ENCODE measurements at regions not wholly inside any gene's neighbourhood (a gene's known extent, or its start where the extent isn't known, plus 50 kb on each side); places are given as distances from the start of the nearest gene placed in this dataset.
"Not testable (repeated sequence)": the region's sequence is repeated elsewhere in the genome, so short reads cannot be mapped to it uniquely, and the experiment has no call there.

DNA sequence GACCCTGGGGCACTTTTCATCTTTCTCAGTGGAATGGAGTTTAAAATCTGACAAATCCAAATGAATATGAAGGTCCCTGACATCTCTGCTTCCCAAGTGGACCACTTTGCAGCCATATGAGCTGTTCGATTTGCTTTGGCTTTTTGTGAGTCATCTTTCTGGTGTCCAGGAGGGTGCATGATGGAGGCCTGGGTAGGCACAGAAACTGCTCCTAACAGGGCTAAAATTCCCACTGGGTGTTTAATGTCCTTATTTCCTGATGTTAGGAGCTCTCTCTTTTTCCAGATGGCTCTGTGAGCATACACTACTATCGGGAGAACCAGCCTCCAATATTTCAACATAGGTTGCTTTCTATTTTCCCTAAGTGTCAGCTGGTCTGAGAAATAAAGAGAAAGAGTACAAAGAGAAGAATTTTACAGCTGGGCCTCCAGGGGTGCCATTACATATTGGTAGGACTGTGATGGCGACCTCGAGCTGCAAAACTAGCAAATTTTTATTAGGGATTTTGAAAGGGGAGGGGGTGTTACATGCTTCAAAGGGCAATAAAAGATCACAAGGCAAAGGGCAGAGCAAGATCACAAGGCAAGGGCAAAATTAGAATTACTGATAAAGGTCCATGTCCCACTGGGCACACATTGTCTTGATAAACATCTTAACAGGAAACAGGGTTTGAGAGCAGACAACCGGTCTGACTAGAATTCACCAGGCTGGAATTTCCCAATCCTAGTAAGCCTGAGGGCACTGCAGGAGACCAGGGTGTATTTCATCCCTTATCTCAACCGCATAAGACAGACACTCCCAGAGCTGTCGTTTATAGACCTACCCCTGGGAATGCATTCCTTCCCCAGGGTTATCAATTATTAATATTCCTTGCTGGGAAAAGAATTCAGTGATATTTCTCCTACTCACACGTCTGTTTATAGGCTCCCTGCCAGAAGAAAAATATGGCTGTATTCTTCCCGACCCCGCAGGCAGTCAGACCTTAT lies 236.7 kb upstream of the SGCD start:
- TF ChIP-seq POLR2AphosphoS5 (IDR thresholded peaks at IDR 0.05): not testable (repeated sequence)
- TF ChIP-seq, protein P1, sequence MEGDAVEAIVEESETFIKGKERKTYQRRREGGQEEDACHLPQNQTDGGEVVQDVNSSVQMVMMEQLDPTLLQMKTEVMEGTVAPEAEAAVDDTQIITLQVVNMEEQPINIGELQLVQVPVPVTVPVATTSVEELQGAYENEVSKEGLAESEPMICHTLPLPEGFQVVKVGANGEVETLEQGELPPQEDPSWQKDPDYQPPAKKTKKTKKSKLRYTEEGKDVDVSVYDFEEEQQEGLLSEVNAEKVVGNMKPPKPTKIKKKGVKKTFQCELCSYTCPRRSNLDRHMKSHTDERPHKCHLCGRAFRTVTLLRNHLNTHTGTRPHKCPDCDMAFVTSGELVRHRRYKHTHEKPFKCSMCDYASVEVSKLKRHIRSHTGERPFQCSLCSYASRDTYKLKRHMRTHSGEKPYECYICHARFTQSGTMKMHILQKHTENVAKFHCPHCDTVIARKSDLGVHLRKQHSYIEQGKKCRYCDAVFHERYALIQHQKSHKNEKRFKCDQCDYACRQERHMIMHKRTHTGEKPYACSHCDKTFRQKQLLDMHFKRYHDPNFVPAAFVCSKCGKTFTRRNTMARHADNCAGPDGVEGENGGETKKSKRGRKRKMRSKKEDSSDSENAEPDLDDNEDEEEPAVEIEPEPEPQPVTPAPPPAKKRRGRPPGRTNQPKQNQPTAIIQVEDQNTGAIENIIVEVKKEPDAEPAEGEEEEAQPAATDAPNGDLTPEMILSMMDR (IDR thresholded peaks at IDR 0.05 in 8 of 11, conservative IDR thresholded peaks at IDR 0.05 in 3 of 11): not testable (repeated sequence)

Measured in spleen (tissue), 7 donors.